Activated T-helper 17 cell treated with anti-CD3 and anti-CD28 coated beads, Interleukin-2, amount 50 U/mL, for 72 hours (primary cell): ENCODE measurements at regions not wholly inside any gene's neighbourhood (a gene's known extent, or its start where the extent isn't known, plus 50 kb on each side); places are given as distances from the start of the nearest gene placed in this dataset.

Experiments used
- ATAC-seq: fragments of 150-1000 bp; cut with Tn5 transposase; replicated peaks from 2 replicates; pipeline ENCODE4 v1.10.0; 2021; ENCODE audit warnings: mild to moderate bottlenecking, moderate library complexity
- H3K27ac Mint-ChIP-seq: one replicate; pipeline ENCODE4 v1.8.0; 2022; ENCODE audit warnings: mixed read lengths
- H3K27me3 Mint-ChIP-seq: one replicate; pipeline ENCODE4 v1.8.0; 2022; ENCODE audit warnings: mixed read lengths
- H3K36me3 Mint-ChIP-seq: one replicate; pipeline ENCODE4 v1.8.0; 2022; ENCODE audit warnings: low read depth, mild to moderate bottlenecking, mixed read lengths
- H3K4me1 Mint-ChIP-seq: one replicate; pipeline ENCODE4 v1.8.0; 2022; ENCODE audit warnings: mixed read lengths
- H3K4me3 Mint-ChIP-seq: one replicate; pipeline ENCODE4 v1.8.0; 2022; ENCODE audit warnings: mild to moderate bottlenecking, mixed read lengths
- H3K9me3 Mint-ChIP-seq: one replicate; pipeline ENCODE4 v1.8.0; 2022; ENCODE audit warnings: mixed read lengths

DNA sequence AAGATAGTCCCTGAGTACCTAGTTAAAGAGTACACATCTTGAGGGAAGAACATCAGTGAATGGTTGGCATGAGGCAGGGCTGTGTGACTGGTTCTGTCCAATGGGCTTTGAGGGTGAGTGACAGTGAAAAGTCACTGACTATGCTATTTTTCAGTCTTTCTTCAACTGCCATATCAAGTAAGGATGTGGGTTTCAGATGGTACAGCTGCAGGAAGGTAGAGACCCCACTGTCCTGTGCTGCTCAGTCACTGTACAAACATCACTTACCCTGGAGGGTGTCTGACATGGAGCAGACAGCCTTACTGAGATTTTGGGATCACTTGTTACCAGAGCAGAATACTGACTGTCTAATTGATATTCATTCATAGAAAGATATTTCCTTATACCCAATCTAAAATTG is 115.3 kb upstream of the ASCC3 start:
- Mint-ChIP-seq H3K36me3 (no peaks in the 10 kb centered on the region), H3K27me3 (peaks cover 3% of the 10 kb centered on the region), H3K27ac (no peak overlapping the region), H3K4me3 (no peak overlapping the region), H3K4me1 (no peaks in the 10 kb centered on the region), H3K9me3 (peaks cover 4% of the 10 kb centered on the region)
- no peak for ATAC-seq

DNA sequence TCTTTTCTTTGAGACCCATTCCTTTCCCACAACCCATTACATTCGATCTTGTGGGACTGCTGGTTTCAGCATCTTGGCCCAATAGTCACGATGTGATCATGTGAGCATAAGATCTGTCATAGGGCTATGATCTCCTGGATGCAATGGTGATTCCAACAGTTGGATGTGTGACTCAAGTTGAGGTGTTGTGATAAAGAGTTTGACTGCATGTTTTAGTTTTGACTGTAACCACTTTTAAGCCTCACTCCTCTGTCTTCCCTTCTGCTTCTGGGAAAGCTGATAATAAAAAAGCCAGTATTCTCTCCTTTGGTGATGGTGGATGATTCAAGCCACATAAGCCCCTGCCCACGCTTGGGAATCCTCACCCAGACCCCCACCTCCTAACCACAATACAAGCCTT is 117.0 kb upstream of the ASCC3 start:
- ATAC-seq, result no peak
- H3K9me3 Mint-ChIP-seq, result peaks cover 6% of the 10 kb centered on the region
- no peak overlapping the region for H3K27ac Mint-ChIP-seq

DNA sequence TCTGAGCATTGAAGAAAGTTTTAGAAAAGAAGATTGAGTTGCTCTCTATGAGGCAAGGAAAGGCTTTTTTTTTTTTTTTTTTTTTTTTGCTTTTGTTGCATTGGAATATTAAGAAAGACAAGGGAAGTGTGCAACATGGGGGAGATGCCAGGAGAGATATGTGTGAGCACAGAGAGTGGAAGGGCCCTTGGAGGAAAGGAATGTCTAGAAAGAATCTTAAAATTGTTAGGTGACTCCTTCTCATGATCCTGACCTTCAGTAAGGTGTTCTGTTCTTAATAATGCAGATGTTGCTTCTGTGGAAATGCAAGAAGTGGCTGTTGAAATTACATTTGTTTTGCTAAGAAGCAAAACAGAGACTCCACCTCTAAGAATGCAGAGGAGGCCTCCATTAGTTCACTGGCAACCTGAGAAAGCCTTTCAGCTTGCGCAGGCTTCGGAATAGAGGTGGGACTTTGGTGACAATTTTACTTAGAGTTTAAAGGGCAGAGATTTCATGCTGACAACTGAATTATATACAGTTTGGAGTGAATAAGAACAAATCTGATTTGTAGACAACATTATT is 118.0 kb upstream of the ASCC3 start:
- peaks cover 5% of the 10 kb centered on the region for H3K27me3 Mint-ChIP-seq
- H3K27ac Mint-ChIP-seq, result no peak overlapping the region
- H3K9me3 Mint-ChIP-seq, result peaks cover 6% of the 10 kb centered on the region
- no peaks in the 10 kb centered on the region for H3K36me3 Mint-ChIP-seq
- H3K4me3 Mint-ChIP-seq, result no peak overlapping the region
- no peak for ATAC-seq
- H3K4me1 Mint-ChIP-seq, result no peaks in the 10 kb centered on the region

More for the DNA sequence above, 117.0 kb upstream of the ASCC3 start:
- no peaks in the 10 kb centered on the region for H3K36me3 Mint-ChIP-seq
- peaks cover 5% of the 10 kb centered on the region for H3K27me3 Mint-ChIP-seq
- no peaks in the 10 kb centered on the region for H3K4me1 Mint-ChIP-seq
- H3K4me3 Mint-ChIP-seq, result no peak overlapping the region

DNA sequence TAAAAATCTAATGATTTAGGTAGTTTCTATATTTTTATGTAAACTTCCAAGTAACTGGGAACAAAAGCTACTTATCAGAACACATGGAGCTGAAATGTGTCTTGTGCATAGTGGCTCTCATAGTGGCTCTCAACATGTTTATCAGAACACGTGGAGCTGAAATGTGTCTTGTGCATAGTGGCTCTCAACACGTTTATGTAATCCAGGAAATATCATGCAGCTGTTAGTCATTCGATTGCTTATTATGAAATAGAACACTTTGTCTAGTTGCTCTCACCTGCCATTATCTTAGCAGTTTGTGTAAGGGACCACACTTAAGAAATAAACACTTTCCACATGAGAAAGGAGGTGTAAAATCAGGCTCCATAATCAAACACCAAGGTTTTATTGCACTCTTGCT is 119.2 kb upstream of the ASCC3 start:
- Mint-ChIP-seq H3K27ac (no peak overlapping the region), H3K36me3 (no peaks in the 10 kb centered on the region), H3K4me1 (no peaks in the 10 kb centered on the region), H3K9me3 (peaks cover 6% of the 10 kb centered on the region), H3K4me3 (no peak overlapping the region), H3K27me3 (peaks cover 5% of the 10 kb centered on the region)
- ATAC-seq, result no peak

DNA sequence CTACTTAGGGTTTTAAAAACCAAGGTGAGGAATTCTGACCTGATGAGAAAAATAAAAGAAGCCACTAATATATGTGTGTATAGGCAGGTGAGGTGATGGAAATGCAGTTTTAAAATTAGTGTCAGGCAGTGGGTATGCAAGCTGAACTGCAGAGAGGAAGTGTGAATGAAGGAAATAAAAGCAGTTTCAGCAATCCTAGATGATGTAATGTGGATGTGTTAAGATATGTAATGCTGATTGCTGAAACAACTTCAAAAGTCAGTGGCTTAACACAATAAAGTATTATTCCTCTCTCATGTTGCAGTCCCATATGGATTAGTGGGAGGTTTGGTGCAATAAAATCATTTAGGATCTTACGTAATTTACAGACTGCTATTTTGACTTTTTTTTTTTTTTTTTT is 119.9 kb upstream of the ASCC3 start:
- peaks cover 5% of the 10 kb centered on the region for H3K27me3 Mint-ChIP-seq
- peaks cover 6% of the 10 kb centered on the region for H3K9me3 Mint-ChIP-seq
- no peak overlapping the region for H3K4me3 Mint-ChIP-seq
- ATAC-seq, result no peak
- H3K27ac Mint-ChIP-seq, result no peak overlapping the region
- no peaks in the 10 kb centered on the region for H3K36me3 Mint-ChIP-seq
- no peaks in the 10 kb centered on the region for H3K4me1 Mint-ChIP-seq

DNA sequence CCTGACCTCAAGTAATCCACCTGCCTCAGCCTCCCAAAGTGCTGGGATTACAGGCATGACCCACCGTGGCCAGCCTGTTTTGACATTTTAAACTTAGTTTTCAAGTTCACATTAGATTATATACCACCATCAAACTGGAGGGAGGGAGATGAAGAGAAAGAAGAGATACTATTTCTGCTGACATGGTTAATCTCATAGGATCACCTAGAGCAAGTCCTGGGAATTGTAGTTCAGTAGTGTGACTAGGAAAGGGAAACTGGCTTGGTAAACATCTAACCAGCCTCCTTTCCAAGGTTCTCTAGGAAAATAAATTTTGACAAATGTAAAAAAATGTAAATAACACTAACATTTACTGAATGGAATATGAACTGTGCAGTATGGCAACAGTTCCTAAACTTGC is 120.5 kb upstream of the ASCC3 start:
- ATAC-seq, result no peak
- Mint-ChIP-seq H3K27ac (no peak overlapping the region), H3K4me1 (no peaks in the 10 kb centered on the region), H3K36me3 (no peaks in the 10 kb centered on the region), H3K9me3 (peaks cover 6% of the 10 kb centered on the region), H3K4me3 (no peak overlapping the region), H3K27me3 (peaks cover 5% of the 10 kb centered on the region)

DNA sequence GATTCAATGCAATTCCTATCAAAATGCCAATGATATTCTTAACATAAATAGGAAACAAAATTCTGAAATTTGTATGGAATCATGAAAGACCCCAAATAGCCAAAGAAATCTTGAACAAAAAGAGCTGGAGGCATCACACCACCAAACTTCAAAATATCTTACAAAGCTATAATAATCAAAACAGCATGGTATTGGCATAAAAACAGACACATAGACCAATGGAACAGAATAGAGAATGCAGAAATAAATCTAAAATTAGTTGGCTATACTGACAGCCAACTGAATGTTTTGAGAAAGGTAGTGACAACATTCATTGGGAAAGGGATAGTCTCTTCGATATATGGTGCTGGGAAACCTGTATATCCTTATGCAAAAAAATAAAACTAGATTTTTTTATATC is 121.9 kb upstream of the ASCC3 start:
- H3K27ac Mint-ChIP-seq, result no peak overlapping the region
- H3K4me1 Mint-ChIP-seq, result no peaks in the 10 kb centered on the region
- no peak for ATAC-seq
- H3K4me3 Mint-ChIP-seq, result no peak overlapping the region
- peaks cover 6% of the 10 kb centered on the region for H3K9me3 Mint-ChIP-seq
- H3K27me3 Mint-ChIP-seq, result peaks cover 5% of the 10 kb centered on the region
- H3K36me3 Mint-ChIP-seq, result no peaks in the 10 kb centered on the region

DNA sequence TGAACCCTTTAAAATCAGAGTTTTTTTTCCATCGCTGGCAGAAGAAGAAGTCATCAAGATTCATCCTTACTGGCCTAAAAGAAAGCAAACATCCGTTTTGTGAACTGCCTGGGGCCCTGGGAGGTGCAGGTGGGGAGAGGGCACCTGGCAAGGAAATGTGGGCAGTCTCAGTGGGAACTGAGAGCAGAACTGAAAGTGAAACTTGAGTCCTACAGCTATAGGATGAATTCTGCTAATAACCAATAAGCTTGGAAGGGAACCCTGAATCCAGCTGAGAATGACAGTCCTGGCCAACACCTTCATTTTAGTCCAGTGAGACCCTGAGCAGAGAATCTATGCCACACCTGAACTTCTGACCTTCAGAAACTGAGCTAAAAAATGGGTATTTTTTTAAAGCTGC is 130.1 kb upstream of the ASCC3 start:
- peak; percentile 42 for ATAC-seq
- Mint-ChIP-seq H3K27ac (peak overlapping the region; percentile 84), H3K36me3 (no peaks in the 10 kb centered on the region), H3K4me3 (peak overlapping the region; percentile 57), H3K9me3 (no peaks in the 10 kb centered on the region), H3K4me1 (peaks cover 6% of the 10 kb centered on the region), H3K27me3 (no peaks in the 10 kb centered on the region)

DNA sequence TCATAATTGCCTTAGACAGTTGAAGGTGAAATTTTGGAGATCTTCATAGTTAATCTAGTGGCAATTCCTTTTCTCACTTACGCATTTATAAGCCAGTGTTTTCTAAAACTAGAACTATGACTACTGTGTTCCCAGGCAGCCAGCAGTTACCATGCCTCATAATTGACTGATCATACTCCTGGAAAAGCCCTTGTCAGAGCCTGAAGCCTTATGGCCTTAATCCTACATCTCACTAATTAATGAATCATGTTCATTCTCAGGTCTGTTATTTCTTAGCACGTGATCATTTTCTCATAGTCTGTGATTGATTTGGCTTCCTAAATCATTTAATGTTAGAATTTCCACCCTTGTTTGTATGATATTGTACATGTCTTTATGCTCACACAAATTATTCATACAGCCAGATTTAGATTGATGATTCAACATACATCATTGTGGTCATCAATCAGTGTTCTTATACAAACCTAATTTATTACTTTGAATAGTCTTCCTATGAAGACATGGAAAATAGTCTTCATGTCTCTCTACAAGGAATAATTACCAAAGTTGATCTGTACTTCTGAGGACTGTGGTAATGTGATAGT is 132.6 kb upstream of the ASCC3 start:
- no peaks in the 10 kb centered on the region for H3K9me3 Mint-ChIP-seq

DNA sequence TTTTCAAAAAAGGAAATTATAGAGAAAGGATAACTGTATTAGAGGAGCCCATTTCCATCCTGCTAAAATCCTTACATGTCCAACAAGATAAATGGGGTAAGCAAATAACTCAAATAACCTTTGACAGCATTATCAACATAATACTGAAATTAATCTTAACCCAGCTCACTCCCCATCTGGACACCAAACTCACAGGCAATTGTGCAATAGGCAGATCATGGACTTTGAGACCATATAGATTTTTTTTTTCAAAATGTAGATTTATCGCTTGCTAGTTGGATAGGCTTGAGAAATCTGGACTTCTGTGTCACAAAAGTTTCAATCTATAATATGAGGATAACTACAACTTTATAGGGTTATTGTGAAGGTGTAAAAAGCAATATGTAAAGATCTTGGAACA is 134.4 kb upstream of the ASCC3 start:
- Mint-ChIP-seq H3K27ac (no peak overlapping the region), H3K9me3 (no peaks in the 10 kb centered on the region), H3K4me3 (no peak overlapping the region), H3K36me3 (no peaks in the 10 kb centered on the region), H3K27me3 (no peaks in the 10 kb centered on the region), H3K4me1 (peaks cover 6% of the 10 kb centered on the region)
- ATAC-seq, result no peak

More for the DNA sequence above, 132.6 kb upstream of the ASCC3 start:
- Mint-ChIP-seq H3K27ac (no peak overlapping the region), H3K4me1 (peaks cover 6% of the 10 kb centered on the region), H3K4me3 (no peak overlapping the region), H3K27me3 (no peaks in the 10 kb centered on the region), H3K36me3 (no peaks in the 10 kb centered on the region)
- ATAC-seq, result no peak

DNA sequence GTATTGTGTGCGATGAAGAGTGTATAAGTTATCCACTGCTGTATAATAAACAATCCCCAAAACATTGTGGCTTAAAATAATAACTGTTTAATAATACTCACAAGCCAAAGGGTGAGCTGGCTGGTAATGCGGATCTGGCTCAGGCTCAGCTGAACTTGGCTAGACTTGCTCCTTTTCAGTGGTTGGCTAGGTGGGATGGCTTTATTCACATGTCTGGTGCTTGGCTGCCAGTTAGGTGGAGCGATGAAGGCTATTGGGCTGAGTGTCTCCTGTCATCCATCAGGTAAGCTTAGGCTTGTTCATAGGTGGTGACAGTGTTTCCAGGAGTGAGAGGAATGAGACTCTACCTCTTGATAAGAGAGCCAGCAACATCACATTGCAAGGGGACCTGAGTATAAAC is 135.0 kb upstream of the ASCC3 start:
- H3K9me3 Mint-ChIP-seq, result no peaks in the 10 kb centered on the region

DNA sequence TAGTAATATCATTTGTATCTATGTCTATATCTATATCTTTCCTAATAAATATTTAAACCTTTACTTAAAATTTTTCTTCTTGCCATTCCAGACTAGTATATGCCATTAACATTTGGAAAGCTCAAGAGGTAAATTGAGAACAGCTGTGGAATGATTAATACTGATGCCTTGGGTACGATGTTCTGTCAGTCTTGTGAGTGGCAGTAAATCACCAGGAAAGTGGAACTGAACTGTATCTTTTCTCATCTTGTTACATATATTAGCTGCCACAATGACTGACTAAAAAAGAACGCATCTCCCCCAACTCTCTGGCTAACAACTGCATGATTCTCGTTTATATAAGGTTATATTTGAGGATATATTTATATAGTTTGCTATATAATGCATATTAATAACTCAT is 137.0 kb upstream of the ASCC3 start:
- H3K9me3 Mint-ChIP-seq, result no peaks in the 10 kb centered on the region
- H3K27ac Mint-ChIP-seq, result no peak overlapping the region
- no peaks in the 10 kb centered on the region for H3K27me3 Mint-ChIP-seq
- ATAC-seq, result no peak
- no peaks in the 10 kb centered on the region for H3K4me1 Mint-ChIP-seq
- no peak overlapping the region for H3K4me3 Mint-ChIP-seq
- H3K36me3 Mint-ChIP-seq, result no peaks in the 10 kb centered on the region

More for the DNA sequence above, 135.0 kb upstream of the ASCC3 start:
- Mint-ChIP-seq H3K36me3 (no peaks in the 10 kb centered on the region), H3K4me3 (no peak overlapping the region), H3K27me3 (no peaks in the 10 kb centered on the region), H3K4me1 (peaks cover 1% of the 10 kb centered on the region), H3K27ac (no peak overlapping the region)
- no peak for ATAC-seq

DNA sequence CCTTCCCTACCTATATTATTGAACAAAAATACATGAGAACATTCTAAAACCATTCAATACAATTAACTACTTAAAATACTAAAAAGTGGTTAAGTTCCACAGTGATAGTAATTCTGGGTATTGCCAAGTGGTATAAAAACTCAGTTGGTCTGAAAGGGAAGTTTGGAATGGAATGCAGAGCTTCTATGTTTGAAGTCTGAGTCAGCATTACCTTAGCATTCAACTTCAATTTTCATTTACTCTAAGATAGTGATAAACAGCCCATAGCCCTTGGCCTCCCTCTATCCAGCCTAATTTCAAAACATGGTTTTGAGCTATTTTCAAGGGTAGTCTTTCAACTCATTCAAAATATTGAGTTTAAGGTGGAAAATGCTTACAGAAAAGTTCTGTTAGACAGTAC is 140.4 kb upstream of the ASCC3 start:
- Mint-ChIP-seq H3K9me3 (no peaks in the 10 kb centered on the region), H3K4me3 (no peak overlapping the region), H3K4me1 (no peaks in the 10 kb centered on the region), H3K36me3 (no peaks in the 10 kb centered on the region), H3K27me3 (no peaks in the 10 kb centered on the region), H3K27ac (no peak overlapping the region)
- no peak for ATAC-seq

DNA sequence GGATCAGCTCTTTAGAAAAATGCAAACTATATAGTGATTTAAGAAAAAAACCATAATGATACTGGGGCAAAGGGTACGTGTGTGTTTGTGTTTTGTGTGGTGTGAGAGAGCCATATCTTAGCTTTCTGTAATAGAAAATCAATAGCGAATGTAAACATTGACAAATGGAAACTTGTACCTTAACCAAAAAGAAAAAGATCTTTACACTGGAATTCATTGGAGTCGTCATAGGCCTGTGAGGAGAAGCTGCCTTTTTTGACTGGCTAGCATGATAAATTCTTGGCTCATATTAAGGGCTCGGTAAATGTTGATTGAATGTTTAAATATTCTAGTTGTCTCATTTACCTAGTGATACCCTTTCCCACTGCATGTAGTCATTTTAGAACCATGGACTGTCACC is 161.8 kb upstream of the ASCC3 start:
- Mint-ChIP-seq H3K4me3 (no peak overlapping the region), H3K27me3 (no peaks in the 10 kb centered on the region), H3K9me3 (peaks cover 3% of the 10 kb centered on the region), H3K27ac (no peak overlapping the region), H3K36me3 (no peaks in the 10 kb centered on the region), H3K4me1 (no peaks in the 10 kb centered on the region)
- ATAC-seq, result no peak

DNA sequence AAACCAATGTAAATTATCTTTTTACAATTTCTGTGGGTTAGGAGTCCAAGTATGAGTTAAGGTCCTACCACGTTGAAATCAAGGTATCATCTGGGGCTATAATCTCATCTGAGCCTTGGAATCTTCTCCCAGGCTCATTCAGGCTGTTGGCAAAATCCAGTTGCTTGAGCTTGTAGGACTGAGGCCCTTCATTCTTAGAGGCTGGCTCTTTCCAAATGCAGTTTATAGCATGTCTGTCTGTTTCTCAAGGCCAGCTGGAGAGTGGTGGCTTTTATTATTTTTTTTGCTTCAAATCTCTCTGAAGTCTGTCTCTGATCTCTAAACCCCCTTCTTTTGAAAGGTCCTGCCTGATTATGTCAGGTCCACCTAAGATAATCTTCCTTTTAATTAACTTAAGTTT is 177.2 kb upstream of the ASCC3 start:
- no peak for ATAC-seq
- Mint-ChIP-seq H3K4me3 (no peak overlapping the region), H3K9me3 (no peaks in the 10 kb centered on the region), H3K36me3 (no peaks in the 10 kb centered on the region), H3K27me3 (peaks cover 9% of the 10 kb centered on the region), H3K27ac (no peak overlapping the region), H3K4me1 (no peaks in the 10 kb centered on the region)

DNA sequence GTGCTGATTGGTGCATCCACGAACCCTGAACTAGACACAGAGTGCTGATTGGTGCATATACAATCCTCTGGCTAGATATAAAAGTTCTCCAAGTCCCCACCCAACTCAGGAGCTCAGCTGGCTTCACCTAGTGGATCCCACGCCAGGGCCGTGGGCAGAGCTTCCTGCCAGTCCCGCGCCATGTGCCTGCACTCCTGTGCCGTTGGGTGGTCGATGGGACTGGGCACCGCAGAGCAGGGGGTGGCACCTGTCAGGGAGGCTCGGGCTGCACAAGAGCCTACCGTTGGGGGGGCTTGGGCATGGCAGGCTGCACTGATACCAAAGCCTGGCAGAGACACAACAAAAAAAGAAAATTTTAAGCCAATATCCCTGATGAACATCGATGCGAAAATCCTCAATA is 185.4 kb upstream of the ASCC3 start:
- Mint-ChIP-seq H3K9me3 (peaks cover 12% of the 10 kb centered on the region), H3K27ac (no peak overlapping the region), H3K4me1 (no peaks in the 10 kb centered on the region), H3K36me3 (no peaks in the 10 kb centered on the region), H3K4me3 (no peak overlapping the region), H3K27me3 (no peaks in the 10 kb centered on the region)
- ATAC-seq, result no peak
